ENCODE measurements at regions not wholly inside any gene's neighbourhood (a gene's known extent, or its start where the extent isn't known, plus 50 kb on each side); places are given as distances from the start of the nearest gene placed in this dataset.
A peak's percentile ranks its signal among the peaks of the same experiment; 100 is the strongest.

DNA sequence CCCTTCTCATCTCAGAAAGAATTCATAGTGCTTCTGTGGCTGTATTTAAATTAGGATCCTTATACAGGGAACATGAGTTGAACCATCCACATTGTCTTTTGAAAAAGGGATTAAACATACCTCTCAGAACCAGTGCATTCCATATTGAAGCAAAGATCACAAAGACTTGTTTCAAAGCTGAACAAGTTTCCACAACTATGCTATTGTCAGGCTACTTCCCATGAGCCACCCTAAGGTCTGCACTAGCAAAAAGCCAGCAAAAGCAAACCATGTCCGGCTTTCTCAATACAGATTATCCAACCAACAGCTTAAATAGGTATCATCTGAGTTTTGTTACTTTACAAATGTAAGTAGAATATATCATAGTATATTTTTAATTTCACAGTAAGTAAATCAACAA, 78.1 kb downstream of the SCG2 start:
- DNase-seq (no peak), ATAC-seq (ENCODE audit: low FRiP score in 2 of 2) (no peak)
- Histone ChIP-seq H3K4me3 (no peak overlapping the region), H3K9me3 (no peaks in the 10 kb centered on the region), H3K27ac (no peak overlapping the region), H3K4me1 (no peaks in the 10 kb centered on the region), H3K27me3 (no peaks in the 10 kb centered on the region), H3K36me3 (no peaks in the 10 kb centered on the region)
- no peak for TF ChIP-seq POLR2AphosphoS5 (IDR thresholded peaks at IDR 0.05)
- no peak for TF ChIP-seq POLR2A (IDR thresholded peaks at IDR 0.05)
- TF ChIP-seq, protein P1, sequence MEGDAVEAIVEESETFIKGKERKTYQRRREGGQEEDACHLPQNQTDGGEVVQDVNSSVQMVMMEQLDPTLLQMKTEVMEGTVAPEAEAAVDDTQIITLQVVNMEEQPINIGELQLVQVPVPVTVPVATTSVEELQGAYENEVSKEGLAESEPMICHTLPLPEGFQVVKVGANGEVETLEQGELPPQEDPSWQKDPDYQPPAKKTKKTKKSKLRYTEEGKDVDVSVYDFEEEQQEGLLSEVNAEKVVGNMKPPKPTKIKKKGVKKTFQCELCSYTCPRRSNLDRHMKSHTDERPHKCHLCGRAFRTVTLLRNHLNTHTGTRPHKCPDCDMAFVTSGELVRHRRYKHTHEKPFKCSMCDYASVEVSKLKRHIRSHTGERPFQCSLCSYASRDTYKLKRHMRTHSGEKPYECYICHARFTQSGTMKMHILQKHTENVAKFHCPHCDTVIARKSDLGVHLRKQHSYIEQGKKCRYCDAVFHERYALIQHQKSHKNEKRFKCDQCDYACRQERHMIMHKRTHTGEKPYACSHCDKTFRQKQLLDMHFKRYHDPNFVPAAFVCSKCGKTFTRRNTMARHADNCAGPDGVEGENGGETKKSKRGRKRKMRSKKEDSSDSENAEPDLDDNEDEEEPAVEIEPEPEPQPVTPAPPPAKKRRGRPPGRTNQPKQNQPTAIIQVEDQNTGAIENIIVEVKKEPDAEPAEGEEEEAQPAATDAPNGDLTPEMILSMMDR (IDR thresholded peaks at IDR 0.05), result no peak
- TF ChIP-seq EP300 (IDR thresholded peaks at IDR 0.05), result no peak
- 77 to 84% methylated on average over 1 of the region's 1 CpG for WGBS, 2 donors

DNA sequence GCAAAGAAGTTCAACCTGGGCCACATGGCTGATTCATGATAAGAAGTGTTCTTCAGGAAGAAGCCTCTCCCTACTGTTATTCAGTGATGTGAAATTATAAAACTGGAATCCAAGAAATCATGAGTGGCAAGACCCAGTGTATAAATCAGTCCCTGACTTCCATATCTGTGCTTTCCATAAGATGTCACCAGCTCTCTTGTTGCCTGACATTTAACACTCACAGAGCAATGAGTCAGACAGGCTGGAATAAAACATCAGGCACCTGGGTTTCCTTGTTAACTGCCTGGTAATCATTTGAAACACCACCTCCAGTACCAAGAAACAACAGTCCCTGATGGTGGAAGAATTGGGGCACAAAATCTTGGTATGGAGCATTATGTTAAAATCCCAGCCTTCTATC, 76.1 kb downstream of the SCG2 start:
- no peaks in the 10 kb centered on the region for H3K9me3 ChIP-seq
- H3K27me3 ChIP-seq, result no peaks in the 10 kb centered on the region
- no peak overlapping the region for H3K27ac ChIP-seq
- no peak for ATAC-seq (ENCODE audit: low FRiP score in 2 of 2)
- no peak for DNase-seq
- no peaks in the 10 kb centered on the region for H3K4me1 ChIP-seq
- TF ChIP-seq POLR2AphosphoS5 (IDR thresholded peaks at IDR 0.05) (no peak), EP300 (IDR thresholded peaks at IDR 0.05) (no peak), POLR2A (IDR thresholded peaks at IDR 0.05) (no peak)
- TF ChIP-seq, protein P1 (IDR thresholded peaks at IDR 0.05), result no peak
- no peaks in the 10 kb centered on the region for H3K36me3 ChIP-seq
- H3K4me3 ChIP-seq, result no peak overlapping the region

DNA sequence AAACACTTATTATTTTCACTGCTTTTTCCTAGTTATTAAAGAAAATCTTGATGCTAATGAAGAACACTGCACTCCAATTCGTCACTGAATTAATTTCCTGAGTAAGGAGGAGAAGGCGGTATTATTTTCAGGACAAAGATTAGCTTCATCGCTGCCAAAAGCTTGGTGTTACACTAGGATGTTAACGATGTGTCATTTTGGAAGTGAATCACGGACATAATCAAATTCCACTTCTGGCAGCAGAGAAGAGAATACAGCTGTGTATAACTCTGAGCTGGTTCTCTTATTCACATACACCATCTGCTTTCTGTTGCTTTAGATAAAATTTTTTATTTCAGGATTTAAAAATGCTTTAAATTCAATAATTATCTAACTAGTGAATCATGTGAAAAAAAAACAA, 74.1 kb downstream of the SCG2 start:
- no peak overlapping the region for H3K27ac ChIP-seq
- TF ChIP-seq, protein P1 (IDR thresholded peaks at IDR 0.05), result no peak
- DNase-seq (no peak), ATAC-seq (ENCODE audit: low FRiP score in 2 of 2) (peak in 1 of 2 donors; percentile 73)
- H3K27me3 ChIP-seq, result no peaks in the 10 kb centered on the region
- 67 to 76% methylated on average over 5 of the region's 5 CpGs for WGBS, 2 donors
- H3K9me3 ChIP-seq, result no peaks in the 10 kb centered on the region
- no peaks in the 10 kb centered on the region for H3K36me3 ChIP-seq
- H3K4me3 ChIP-seq, result no peak overlapping the region
- H3K4me1 ChIP-seq, result no peaks in the 10 kb centered on the region

DNA sequence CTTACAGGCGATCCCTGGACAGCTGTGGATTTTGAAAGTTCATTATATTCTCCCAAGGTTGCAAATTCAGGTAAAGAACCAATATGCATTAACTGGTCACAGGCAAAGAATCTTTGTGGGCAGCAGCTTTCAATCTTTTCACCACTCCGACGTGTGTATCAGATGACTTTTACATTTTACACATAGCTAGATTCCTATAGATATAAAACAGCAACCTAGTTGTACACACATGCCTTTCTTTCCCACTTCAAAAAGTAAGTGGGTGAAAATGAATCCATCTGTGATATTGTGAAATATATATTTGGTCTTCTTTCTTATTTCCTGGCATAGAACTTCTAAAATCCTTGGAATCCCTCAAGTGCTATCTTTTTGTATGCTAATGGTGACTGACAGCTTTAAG, 72.5 kb downstream of the SCG2 start:
- no peaks in the 10 kb centered on the region for H3K27me3 ChIP-seq
- no peak overlapping the region for H3K4me3 ChIP-seq
- no peak for TF ChIP-seq POLR2AphosphoS5 (IDR thresholded peaks at IDR 0.05)
- TF ChIP-seq EP300 (IDR thresholded peaks at IDR 0.05), result no peak
- TF ChIP-seq, protein P1 (IDR thresholded peaks at IDR 0.05), result no peak
- no peak for TF ChIP-seq POLR2A (IDR thresholded peaks at IDR 0.05)
- no peaks in the 10 kb centered on the region for H3K36me3 ChIP-seq
- DNase-seq (no peak), ATAC-seq (ENCODE audit: low FRiP score in 2 of 2) (no peak)
- no peak overlapping the region for H3K27ac ChIP-seq
- H3K4me1 ChIP-seq, result no peaks in the 10 kb centered on the region
- no peaks in the 10 kb centered on the region for H3K9me3 ChIP-seq
- WGBS, 2 donors, result 78 to 86% methylated on average over 3 of the region's 3 CpGs

DNA sequence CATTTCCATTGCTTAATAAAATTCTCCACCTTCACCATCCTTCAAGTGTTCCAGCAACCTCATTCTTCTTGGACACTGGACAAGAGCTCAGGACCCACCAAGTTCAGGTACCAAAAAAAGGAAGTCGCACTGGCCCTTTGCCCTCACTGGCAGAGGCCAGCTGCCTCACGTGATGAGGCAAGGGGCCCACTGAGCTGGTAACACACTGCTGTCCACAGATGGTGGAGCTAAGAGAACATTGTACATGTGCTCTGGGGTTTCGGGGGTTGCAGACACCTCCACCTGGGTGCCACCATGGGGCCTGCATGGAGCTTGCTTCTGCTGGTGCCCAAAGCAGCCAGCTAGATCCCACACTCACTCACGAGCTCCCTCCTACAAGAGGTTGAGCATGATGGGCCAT, 71.3 kb downstream of the SCG2 start:
- Histone ChIP-seq H3K4me1 (no peaks in the 10 kb centered on the region), H3K36me3 (no peaks in the 10 kb centered on the region), H3K9me3 (no peaks in the 10 kb centered on the region), H3K4me3 (no peak overlapping the region), H3K27me3 (no peaks in the 10 kb centered on the region), H3K27ac (no peak overlapping the region)
- TF ChIP-seq POLR2AphosphoS5 (IDR thresholded peaks at IDR 0.05), result no peak
- no peak for TF ChIP-seq EP300 (IDR thresholded peaks at IDR 0.05)
- TF ChIP-seq, protein P1 (IDR thresholded peaks at IDR 0.05), result no peak
- no peak for TF ChIP-seq POLR2A (IDR thresholded peaks at IDR 0.05)
- DNase-seq (no peak), ATAC-seq (ENCODE audit: low FRiP score in 2 of 2) (no peak)
- WGBS, 2 donors, result 77 to 81% methylated on average over 2 to 4 of the region's 4 CpGs
